ENCODE measurements at regions not wholly inside any gene's neighbourhood (a gene's known extent, or its start where the extent isn't known, plus 50 kb on each side); places are given as distances from the start of the nearest gene placed in this dataset.

DNA sequence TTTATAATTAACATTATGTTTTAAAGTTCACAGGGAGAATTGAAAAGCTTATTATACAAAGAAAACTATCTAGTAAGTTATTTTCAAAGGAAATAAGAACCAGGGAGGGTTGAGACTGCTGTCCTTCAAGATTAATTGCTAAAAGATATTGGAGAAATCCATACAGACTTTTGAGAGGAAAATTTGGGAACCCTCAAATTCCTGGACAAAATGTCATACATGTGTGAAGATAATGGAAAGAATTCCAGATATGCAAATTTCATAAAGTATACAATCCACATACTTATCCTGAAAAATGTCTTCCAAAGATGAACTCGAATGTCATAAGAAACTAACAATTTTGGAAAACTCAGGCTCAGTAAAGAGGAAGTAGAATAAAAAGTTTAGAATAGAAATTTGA, 213.8 kb downstream of the HS3ST3A1 start:
- H3K4me3 Mint-ChIP-seq, result no peak overlapping the region
- H3K4me1 Mint-ChIP-seq, result peaks cover 14% of the 10 kb centered on the region
- no peak overlapping the region for H3K4me2 ChIP-seq (replicated peaks; ENCODE audit: extremely low read depth, low read length, poor library complexity, severe bottlenecking)
- H3K9ac ChIP-seq (ENCODE audit: insufficient read depth, low read length, poor library complexity, severe bottlenecking), result no peak overlapping the region
- no peaks in the 10 kb centered on the region for H4K20me1 ChIP-seq (ENCODE audit: insufficient read depth, low read length)
- H3K36me3 Mint-ChIP-seq, result no peaks in the 10 kb centered on the region
- TF ChIP-seq, protein P1, sequence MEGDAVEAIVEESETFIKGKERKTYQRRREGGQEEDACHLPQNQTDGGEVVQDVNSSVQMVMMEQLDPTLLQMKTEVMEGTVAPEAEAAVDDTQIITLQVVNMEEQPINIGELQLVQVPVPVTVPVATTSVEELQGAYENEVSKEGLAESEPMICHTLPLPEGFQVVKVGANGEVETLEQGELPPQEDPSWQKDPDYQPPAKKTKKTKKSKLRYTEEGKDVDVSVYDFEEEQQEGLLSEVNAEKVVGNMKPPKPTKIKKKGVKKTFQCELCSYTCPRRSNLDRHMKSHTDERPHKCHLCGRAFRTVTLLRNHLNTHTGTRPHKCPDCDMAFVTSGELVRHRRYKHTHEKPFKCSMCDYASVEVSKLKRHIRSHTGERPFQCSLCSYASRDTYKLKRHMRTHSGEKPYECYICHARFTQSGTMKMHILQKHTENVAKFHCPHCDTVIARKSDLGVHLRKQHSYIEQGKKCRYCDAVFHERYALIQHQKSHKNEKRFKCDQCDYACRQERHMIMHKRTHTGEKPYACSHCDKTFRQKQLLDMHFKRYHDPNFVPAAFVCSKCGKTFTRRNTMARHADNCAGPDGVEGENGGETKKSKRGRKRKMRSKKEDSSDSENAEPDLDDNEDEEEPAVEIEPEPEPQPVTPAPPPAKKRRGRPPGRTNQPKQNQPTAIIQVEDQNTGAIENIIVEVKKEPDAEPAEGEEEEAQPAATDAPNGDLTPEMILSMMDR (IDR thresholded peaks at IDR 0.05), result no peak
- no peaks in the 10 kb centered on the region for H3K9me3 ChIP-seq (replicated peaks in 1 of 2; ENCODE audit: control insufficient read depth in 1 of 2, insufficient read depth in 1 of 2, low read length in 2 of 2)
- H3K27me3 ChIP-seq (ENCODE audit: control insufficient read depth in 2 of 2, insufficient read depth in 2 of 2, low read length in 2 of 2), result no peaks in the 10 kb centered on the region
- WGBS (ENCODE audit: insufficient coverage), result no CpG with 5 or more reads among the region's 1 CpG
- no peak overlapping the region for H3K4me3 ChIP-seq (replicated peaks in 1 of 3; ENCODE audit: low read depth in 2 of 3, low read length in 3 of 3)
- H3K27me3 Mint-ChIP-seq (ENCODE audit: low read depth in 3 of 3), result peaks cover 1 to 2% (median 1%) of the 10 kb centered on the region in 3 donors
- no peak overlapping the region for H3K27ac ChIP-seq (ENCODE audit: low read depth in 1 of 2, low read length in 2 of 2)
- no peaks in the 10 kb centered on the region for H3K9me3 Mint-ChIP-seq
- no peak for DNase-seq
- intact Hi-C loops (cut with micrococcal nuclease), result no loop called here
- no peaks in the 10 kb centered on the region for H3K36me3 ChIP-seq (replicated peaks in 1 of 2; ENCODE audit: control insufficient read depth in 1 of 2, insufficient read depth in 2 of 2, low read length in 2 of 2)
- H3K4me1 ChIP-seq (ENCODE audit: control insufficient read depth in 1 of 2, insufficient read depth in 2 of 2, low read length in 2 of 2), result peaks cover 12% of the 10 kb centered on the region in 2 donors
- no peak overlapping the region for H2AFZ ChIP-seq (ENCODE audit: insufficient read depth, low read depth, low read length, poor library complexity, severe bottlenecking)
- H3K79me2 ChIP-seq (ENCODE audit: insufficient read depth, low read length), result no peaks in the 10 kb centered on the region
- no peak overlapping the region for H3K27ac Mint-ChIP-seq

DNA sequence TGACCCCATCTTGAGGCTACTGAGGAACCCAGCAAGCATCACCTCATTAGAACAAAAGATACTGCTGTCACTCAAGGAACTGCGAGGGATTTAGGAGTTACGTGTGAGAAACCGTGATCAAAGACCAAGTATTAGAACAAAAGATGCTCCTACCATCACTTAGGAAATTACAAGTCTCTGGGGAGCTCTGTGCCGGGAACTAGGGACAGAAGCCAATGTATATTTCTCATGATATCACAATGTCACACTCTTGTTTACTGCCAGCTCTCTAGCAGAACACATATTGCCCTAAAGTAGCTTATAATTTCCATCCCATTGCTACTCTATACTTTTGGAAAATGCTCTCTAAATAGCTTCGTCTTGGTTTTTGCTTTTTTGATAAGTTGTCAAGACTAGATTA, 214.5 kb downstream of the HS3ST3A1 start:
- H3K4me2 ChIP-seq (replicated peaks; ENCODE audit: extremely low read depth, low read length, poor library complexity, severe bottlenecking), result no peak overlapping the region
- no peak for DNase-seq
- no peak overlapping the region for H3K4me3 ChIP-seq (replicated peaks in 1 of 3; ENCODE audit: low read depth in 2 of 3, low read length in 3 of 3)
- Mint-ChIP-seq H3K4me3 (no peak overlapping the region), H3K27me3 (ENCODE audit: low read depth in 3 of 3) (peaks cover 1 to 2% (median 1%) of the 10 kb centered on the region in 3 donors), H3K27ac (no peak overlapping the region), H3K4me1 (peaks cover 14% of the 10 kb centered on the region), H3K9me3 (no peaks in the 10 kb centered on the region), H3K36me3 (no peaks in the 10 kb centered on the region)
- intact Hi-C loops (cut with micrococcal nuclease), result no loop called here
- no peak overlapping the region for H2AFZ ChIP-seq (ENCODE audit: insufficient read depth, low read depth, low read length, poor library complexity, severe bottlenecking)
- H3K9ac ChIP-seq (ENCODE audit: insufficient read depth, low read length, poor library complexity, severe bottlenecking), result no peak overlapping the region
- WGBS (ENCODE audit: insufficient coverage), result 100% methylated on average over 4 of the region's 5 CpGs
- peaks cover 12% of the 10 kb centered on the region in 2 donors for H3K4me1 ChIP-seq (ENCODE audit: control insufficient read depth in 1 of 2, insufficient read depth in 2 of 2, low read length in 2 of 2)
- no peaks in the 10 kb centered on the region for H3K36me3 ChIP-seq (replicated peaks in 1 of 2; ENCODE audit: control insufficient read depth in 1 of 2, insufficient read depth in 2 of 2, low read length in 2 of 2)
- H3K9me3 ChIP-seq (replicated peaks in 1 of 2; ENCODE audit: control insufficient read depth in 1 of 2, insufficient read depth in 1 of 2, low read length in 2 of 2), result no peaks in the 10 kb centered on the region
- H3K27me3 ChIP-seq (ENCODE audit: control insufficient read depth in 2 of 2, insufficient read depth in 2 of 2, low read length in 2 of 2), result no peaks in the 10 kb centered on the region
- H4K20me1 ChIP-seq (ENCODE audit: insufficient read depth, low read length), result no peaks in the 10 kb centered on the region
- no peak overlapping the region for H3K27ac ChIP-seq (ENCODE audit: low read depth in 1 of 2, low read length in 2 of 2)
- TF ChIP-seq, protein P1 (IDR thresholded peaks at IDR 0.05), result no peak
- H3K79me2 ChIP-seq (ENCODE audit: insufficient read depth, low read length), result no peaks in the 10 kb centered on the region

Data from CD14-positive monocyte (primary cell).